GM19463 (cell line): ENCODE measurements at regions not wholly inside any gene's neighbourhood (a gene's known extent, or its start where the extent isn't known, plus 50 kb on each side); places are given as distances from the start of the nearest gene placed in this dataset.
"Not testable (repeated sequence)": the region's sequence is repeated elsewhere in the genome, so short reads cannot be mapped to it uniquely, and the experiment has no call there.

Experiments used
- ATAC-seq: cut with Tn5 transposase; IDR thresholded peaks from one replicate; pipeline ENCODE4 v1.9.1; 2021; ENCODE audit warnings: mild to moderate bottlenecking, moderate library complexity; ENCODE audit not compliant: unreplicated experiment

GRCh38 chr17:21780919-21781665 is 88.8 kb downstream of the KCNJ18 start:
- ATAC-seq, result not testable (repeated sequence)

GRCh38 chr17:21781666-21782024 is 89.3 kb downstream of the KCNJ18 start:
- not testable (repeated sequence) for ATAC-seq

GRCh38 chr17:21782107-21782506 is 89.8 kb downstream of the KCNJ18 start:
- ATAC-seq, result not testable (repeated sequence)

- ATAC-seq, result not testable (repeated sequence)
Observed at GRCh38 chr17:21782604-21783003, 90.3 kb downstream of the KCNJ18 start.

- ATAC-seq, result not testable (repeated sequence)
Observed at GRCh38 chr17:21783017-21783416, 90.7 kb downstream of the KCNJ18 start.

- ATAC-seq, result not testable (repeated sequence)
Observed at GRCh38 chr17:21814272-21814671, 121.9 kb downstream of the KCNJ18 start.

GRCh38 chr17:21814776-21815175 is 122.5 kb downstream of the KCNJ18 start:
- ATAC-seq, result no peak

- no peak for ATAC-seq
Observed at GRCh38 chr17:21815352-21816063, 123.2 kb downstream of the KCNJ18 start.

- ATAC-seq, result no peak
Observed at GRCh38 chr17:21816592-21817567, 124.6 kb downstream of the KCNJ18 start.

- ATAC-seq, result no peak
Observed at GRCh38 chr17:21817791-21818364, 125.6 kb downstream of the KCNJ18 start.

- no peak for ATAC-seq
Observed at GRCh38 chr17:21823090-21823489, 130.8 kb downstream of the KCNJ18 start.

GRCh38 chr17:21823643-21824042 is 131.3 kb downstream of the KCNJ18 start:
- ATAC-seq, result no peak

- ATAC-seq, result no peak
Observed at GRCh38 chr17:21841839-21842238, 149.5 kb downstream of the KCNJ18 start.

- ATAC-seq, result no peak
Observed at GRCh38 chr17:21842332-21843317, 150.3 kb downstream of the KCNJ18 start.

GRCh38 chr17:21843318-21843865 is 151.1 kb downstream of the KCNJ18 start:
- ATAC-seq, result no peak

- ATAC-seq, result no peak
Observed at GRCh38 chr17:21843951-21844590, 151.7 kb downstream of the KCNJ18 start.

- not testable (repeated sequence) for ATAC-seq
Observed at GRCh38 chr17:21848510-21848909, 156.2 kb downstream of the KCNJ18 start.

GRCh38 chr17:21849030-21849429 is 156.7 kb downstream of the KCNJ18 start:
- not testable (repeated sequence) for ATAC-seq

- not testable (repeated sequence) for ATAC-seq
Observed at GRCh38 chr17:21850614-21851013, 158.3 kb downstream of the KCNJ18 start.
